ENCODE measurements at regions not wholly inside any gene's neighbourhood (a gene's known extent, or its start where the extent isn't known, plus 50 kb on each side); places are given as distances from the start of the nearest gene placed in this dataset.

DNA sequence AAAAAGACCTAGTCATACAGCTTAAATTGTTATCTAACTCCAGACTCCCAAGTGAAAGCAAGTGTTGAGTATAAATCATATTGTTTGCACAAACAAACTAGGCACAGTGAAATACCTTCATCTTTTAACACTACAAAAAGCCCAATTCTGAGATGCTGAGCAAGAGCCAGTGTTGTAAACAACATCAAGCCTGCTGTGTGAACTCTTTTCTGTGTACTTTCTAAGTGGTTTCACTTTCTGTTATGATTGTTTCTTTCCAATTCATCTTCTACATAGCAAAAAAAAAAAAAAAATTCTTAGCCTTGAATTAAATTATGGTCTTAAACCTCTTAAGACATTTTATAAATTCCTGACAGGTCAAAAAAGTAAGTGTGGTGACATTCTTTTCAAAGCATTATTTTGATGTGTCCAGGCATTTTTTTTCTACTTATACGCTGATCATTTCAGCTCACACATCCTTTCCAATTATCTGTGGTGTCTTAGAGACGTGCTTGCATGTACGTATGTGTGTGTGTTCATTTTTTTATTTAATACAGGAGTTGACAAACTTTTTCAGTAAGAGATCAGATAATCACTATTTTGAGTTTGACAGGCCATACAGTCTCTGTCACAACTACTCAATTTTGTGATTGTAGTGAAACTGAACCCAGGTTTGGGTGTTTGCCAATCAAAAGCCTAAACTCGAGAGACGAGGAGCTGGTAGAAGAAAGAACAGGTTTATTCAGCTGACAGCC is 556.1 kb downstream of the CDH9 start:
- TF ChIP-seq, protein P1, sequence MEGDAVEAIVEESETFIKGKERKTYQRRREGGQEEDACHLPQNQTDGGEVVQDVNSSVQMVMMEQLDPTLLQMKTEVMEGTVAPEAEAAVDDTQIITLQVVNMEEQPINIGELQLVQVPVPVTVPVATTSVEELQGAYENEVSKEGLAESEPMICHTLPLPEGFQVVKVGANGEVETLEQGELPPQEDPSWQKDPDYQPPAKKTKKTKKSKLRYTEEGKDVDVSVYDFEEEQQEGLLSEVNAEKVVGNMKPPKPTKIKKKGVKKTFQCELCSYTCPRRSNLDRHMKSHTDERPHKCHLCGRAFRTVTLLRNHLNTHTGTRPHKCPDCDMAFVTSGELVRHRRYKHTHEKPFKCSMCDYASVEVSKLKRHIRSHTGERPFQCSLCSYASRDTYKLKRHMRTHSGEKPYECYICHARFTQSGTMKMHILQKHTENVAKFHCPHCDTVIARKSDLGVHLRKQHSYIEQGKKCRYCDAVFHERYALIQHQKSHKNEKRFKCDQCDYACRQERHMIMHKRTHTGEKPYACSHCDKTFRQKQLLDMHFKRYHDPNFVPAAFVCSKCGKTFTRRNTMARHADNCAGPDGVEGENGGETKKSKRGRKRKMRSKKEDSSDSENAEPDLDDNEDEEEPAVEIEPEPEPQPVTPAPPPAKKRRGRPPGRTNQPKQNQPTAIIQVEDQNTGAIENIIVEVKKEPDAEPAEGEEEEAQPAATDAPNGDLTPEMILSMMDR (IDR thresholded peaks at IDR 0.05; ENCODE audit: insufficient read depth, low read length, poor library complexity, severe bottlenecking) = no peak
- Histone ChIP-seq H3K4me3 (ENCODE audit: low read depth, low read length) (no peak overlapping the region), H3K27me3 (ENCODE audit: control insufficient read depth, insufficient read depth, low read length) (no peaks in the 10 kb centered on the region), H3K36me3 (ENCODE audit: control insufficient read depth, insufficient read depth, low read length) (no peaks in the 10 kb centered on the region)
- no peak for DNase-seq (ENCODE audit: low read depth)

DNA sequence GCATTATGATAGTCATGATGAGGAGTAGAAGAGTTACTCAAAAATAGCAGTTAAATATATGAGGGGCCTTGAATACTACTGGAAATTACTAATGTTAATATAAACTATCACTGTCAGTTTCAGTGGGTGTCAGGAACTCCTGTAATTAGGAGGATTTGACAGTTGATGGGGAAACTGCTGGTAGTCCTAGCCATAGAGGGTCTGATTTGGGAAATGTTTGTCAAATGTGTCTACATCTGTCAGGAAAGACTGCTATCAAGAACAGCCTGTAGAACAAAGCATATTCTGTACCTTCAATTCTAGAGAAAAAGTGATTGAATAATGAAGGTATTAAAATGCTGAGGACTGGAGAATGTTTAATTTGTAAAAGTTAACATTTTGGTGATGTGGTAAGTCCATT is 567.9 kb downstream of the CDH9 start:
- no peak for DNase-seq (ENCODE audit: low read depth)
- H3K36me3 ChIP-seq (ENCODE audit: control insufficient read depth, insufficient read depth, low read length) = no peaks in the 10 kb centered on the region
- TF ChIP-seq, protein P1 (IDR thresholded peaks at IDR 0.05; ENCODE audit: insufficient read depth, low read length, poor library complexity, severe bottlenecking) = no peak
- H3K4me3 ChIP-seq (ENCODE audit: low read depth, low read length) = no peak overlapping the region
- H3K27me3 ChIP-seq (ENCODE audit: control insufficient read depth, insufficient read depth, low read length) = no peaks in the 10 kb centered on the region

DNA sequence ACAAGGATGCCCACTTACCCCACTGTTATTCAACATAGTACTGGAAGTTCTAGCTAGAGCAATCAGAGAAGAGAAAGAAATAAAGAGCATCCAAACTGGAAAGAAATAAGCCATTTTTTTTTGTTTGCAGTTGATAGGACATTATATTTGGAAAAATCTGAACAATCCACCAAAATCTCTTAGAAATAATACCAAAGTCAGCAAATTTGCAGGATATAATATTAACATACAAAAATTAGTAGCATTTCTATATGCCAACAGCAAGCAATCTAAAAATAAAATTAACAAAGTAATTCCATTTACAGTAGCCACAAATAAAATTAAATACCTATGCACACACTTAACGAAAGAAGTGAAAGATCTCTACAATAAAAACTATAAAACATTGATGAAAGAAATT is 599.3 kb downstream of the CDH9 start:
- TF ChIP-seq, protein P1 (IDR thresholded peaks at IDR 0.05; ENCODE audit: insufficient read depth, low read length, poor library complexity, severe bottlenecking) = no peak
- H3K4me3 ChIP-seq (ENCODE audit: low read depth, low read length) = no peak overlapping the region
- H3K27me3 ChIP-seq (ENCODE audit: control insufficient read depth, insufficient read depth, low read length) = no peaks in the 10 kb centered on the region
- DNase-seq (ENCODE audit: low read depth) = no peak
- no peaks in the 10 kb centered on the region for H3K36me3 ChIP-seq (ENCODE audit: control insufficient read depth, insufficient read depth, low read length)

DNA sequence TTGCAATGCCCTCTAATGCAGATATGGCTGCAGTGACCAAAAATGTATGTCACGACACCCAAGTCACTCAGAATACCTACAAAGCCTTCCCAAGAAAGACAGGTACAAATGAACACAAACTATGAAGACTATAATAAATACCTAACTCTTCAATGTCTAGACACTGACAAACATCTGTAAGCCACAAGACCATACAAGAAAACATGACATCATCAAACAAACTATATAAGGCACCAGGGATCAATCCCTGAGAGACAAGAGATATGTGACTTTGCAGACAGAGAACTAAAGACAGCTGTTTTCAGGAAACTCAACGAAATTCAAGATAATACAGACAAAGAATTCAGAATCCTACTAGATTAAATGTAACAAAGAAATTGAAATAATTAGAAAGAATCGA is 603.7 kb downstream of the CDH9 start:
- TF ChIP-seq, protein P1 (IDR thresholded peaks at IDR 0.05; ENCODE audit: insufficient read depth, low read length, poor library complexity, severe bottlenecking) = no peak

DNA sequence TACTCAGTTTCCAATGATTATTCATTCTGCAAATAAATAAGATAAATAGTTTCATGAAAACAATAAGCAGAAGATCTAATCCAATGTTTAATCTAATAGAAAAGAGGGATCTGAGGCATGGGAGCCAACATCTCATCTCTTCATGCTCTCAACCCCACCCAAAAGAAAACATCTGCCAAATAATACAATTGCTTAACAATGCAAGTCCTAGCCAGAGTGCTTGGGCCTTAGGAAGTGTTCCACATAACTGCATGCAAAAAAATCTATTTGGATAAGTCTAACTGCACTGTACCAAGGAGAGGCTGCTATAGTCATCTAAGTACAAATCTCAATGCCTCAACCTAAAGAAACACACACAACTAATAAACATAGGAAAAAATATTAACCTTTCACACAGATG is 606.0 kb downstream of the CDH9 start:
- TF ChIP-seq, protein P1 (IDR thresholded peaks at IDR 0.05; ENCODE audit: insufficient read depth, low read length, poor library complexity, severe bottlenecking) = no peak
- no peak for DNase-seq (ENCODE audit: low read depth)
- H3K36me3 ChIP-seq (ENCODE audit: control insufficient read depth, insufficient read depth, low read length) = no peaks in the 10 kb centered on the region
- H3K27me3 ChIP-seq (ENCODE audit: control insufficient read depth, insufficient read depth, low read length) = no peaks in the 10 kb centered on the region
- H3K4me3 ChIP-seq (ENCODE audit: low read depth, low read length) = no peak overlapping the region

More for the DNA sequence above, 603.7 kb downstream of the CDH9 start:
- Histone ChIP-seq H3K36me3 (ENCODE audit: control insufficient read depth, insufficient read depth, low read length) (no peaks in the 10 kb centered on the region), H3K27me3 (ENCODE audit: control insufficient read depth, insufficient read depth, low read length) (no peaks in the 10 kb centered on the region), H3K4me3 (ENCODE audit: low read depth, low read length) (no peak overlapping the region)
- DNase-seq (ENCODE audit: low read depth) = no peak

DNA sequence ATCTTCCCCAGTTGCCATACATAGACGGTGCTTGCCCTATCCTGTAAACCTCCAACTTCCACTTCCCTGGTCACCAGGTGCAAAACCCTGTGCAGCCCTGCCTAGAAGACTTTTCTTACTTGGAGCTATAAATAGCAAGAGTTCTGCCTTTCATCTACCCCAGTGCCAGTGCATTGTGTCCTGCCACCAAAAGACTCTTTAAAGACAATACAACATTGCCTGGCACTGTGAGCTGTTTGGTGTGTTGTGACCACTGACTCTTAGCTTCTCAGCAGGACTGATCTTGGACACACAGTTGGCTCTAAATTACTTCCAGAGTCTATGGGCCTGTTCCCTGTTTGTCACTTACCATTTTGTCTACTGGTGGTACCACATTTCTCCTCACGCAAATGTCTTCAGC is 608.1 kb downstream of the CDH9 start:
- Histone ChIP-seq H3K4me3 (ENCODE audit: low read depth, low read length) (no peak overlapping the region), H3K36me3 (ENCODE audit: control insufficient read depth, insufficient read depth, low read length) (no peaks in the 10 kb centered on the region), H3K27me3 (ENCODE audit: control insufficient read depth, insufficient read depth, low read length) (no peaks in the 10 kb centered on the region)
- TF ChIP-seq, protein P1 (IDR thresholded peaks at IDR 0.05; ENCODE audit: insufficient read depth, low read length, poor library complexity, severe bottlenecking) = no peak
- DNase-seq (ENCODE audit: low read depth) = no peak

Measured in kidney epithelial cell (primary cell).